Lung (tissue), 11 donors: ENCODE measurements at regions not wholly inside any gene's neighbourhood (a gene's known extent, or its start where the extent isn't known, plus 50 kb on each side); places are given as distances from the start of the nearest gene placed in this dataset.
A peak's percentile ranks its signal among the peaks of the same experiment; 100 is the strongest.
"Not testable (repeated sequence)": the region's sequence is repeated elsewhere in the genome, so short reads cannot be mapped to it uniquely, and the experiment has no call there.

Source experiments
- ATAC-seq: fragments of 200-7000 bp; cut with Tn5 transposase; one replicate; pipeline ENCODE4 v1.9.1; 2020; ENCODE audit warnings: moderate number of reproducible peaks; ENCODE audit not compliant: insufficient read depth, low FRiP score
- DNase-seq, 3 donors: peaks; one replicate each; pipeline ENCODE4 v3.0.0-alpha.2; 2013 to 2017
- H3K27ac ChIP-seq, 2 donors: one replicate each; pipeline ENCODE4 v1.5.1; 2013; ENCODE audit warnings: mild to moderate bottlenecking in 2 of 2, moderate library complexity in 2 of 2, control low read depth in 1 of 2, inconsistent platforms in 1 of 2, low read depth in 1 of 2, low read length in 1 of 2
- H3K27me3 ChIP-seq, 3 donors: one replicate each; pipeline ENCODE4 v1.5.1; 2013; ENCODE audit warnings: low read length in 2 of 3; ENCODE audit not compliant: control insufficient read depth in 3 of 3, insufficient read depth in 3 of 3
- H3K36me3 ChIP-seq, 4 donors: one replicate each; pipeline ENCODE4 v1.5.1; 2013; ENCODE audit warnings: low read length in 4 of 4, mild to moderate bottlenecking in 1 of 4, moderate library complexity in 1 of 4; ENCODE audit not compliant: control insufficient read depth in 4 of 4, insufficient read depth in 4 of 4
- H3K4me1 ChIP-seq, 5 donors: one replicate each; pipeline ENCODE4 v1.5.1; 2013; ENCODE audit warnings: low read length in 5 of 5, mild to moderate bottlenecking in 2 of 5, moderate library complexity in 1 of 5; ENCODE audit not compliant: control insufficient read depth in 5 of 5, insufficient read depth in 5 of 5
- H3K4me3 ChIP-seq: one replicate; pipeline ENCODE4 v1.5.1; 2013; ENCODE audit warnings: mild to moderate bottlenecking, control low read depth, moderate library complexity
- H3K9ac ChIP-seq, 2 donors: one replicate each; pipeline ENCODE4 v1.5.1; 2013; ENCODE audit warnings: low read length in 2 of 2, control low read depth in 1 of 2; ENCODE audit not compliant: insufficient read depth in 1 of 2
- H3K9me3 ChIP-seq, 4 donors: one replicate each; pipeline ENCODE4 v1.5.1; 2013; ENCODE audit warnings: low read length in 3 of 4, mild to moderate bottlenecking in 1 of 4, moderate library complexity in 1 of 4; ENCODE audit not compliant: control insufficient read depth in 4 of 4, insufficient read depth in 3 of 4
- CTCF ChIP-seq: IDR thresholded peaks from 2 replicates; pipeline ENCODE4 v1.5.1; 2012; ENCODE audit warnings: mild to moderate bottlenecking; ENCODE audit errors: control extremely low read depth, extremely low read depth
- WGBS, 2 donors: extraction: QIAGEN DNeasy Blood & Tissue Kit; methylation state at CpG; one replicate each; pipeline ENCODE4 v1.1.7; 2013; 5-methylcytosine and 5-hydroxymethylcytosine counted together
- donor health status: control.
- donor health status: control.
- donor health status: Bipolar disorder and iron deficiency.
- donor health status: healthy.
- donor health status: DM: yes; HTN: yes; CAD: no.

GRCh38 chr16:63880948-63881347 lies 1240.9 kb downstream of the CDH11 start:
- TF ChIP-seq CTCF: no peak
- H3K4me3 ChIP-seq: no peak overlapping the region
- no peaks in the 10 kb centered on the region for H3K9me3 ChIP-seq
- no peaks in the 10 kb centered on the region for H3K36me3 ChIP-seq
- H3K27ac ChIP-seq: no peak overlapping the region
- no peaks in the 10 kb centered on the region for H3K4me1 ChIP-seq
- ATAC-seq: no peak
- no peak overlapping the region for H3K9ac ChIP-seq
- WGBS, 2 donors: 97 to 99% methylated on average over 2 of the region's 2 CpGs
- H3K27me3 ChIP-seq: no peaks in the 10 kb centered on the region
- no peak for DNase-seq

- Histone ChIP-seq H3K36me3 (no peaks in the 10 kb centered on the region), H3K4me3 (no peak overlapping the region), H3K27me3 (no peaks in the 10 kb centered on the region), H3K27ac (no peak overlapping the region), H3K9me3 (no peaks in the 10 kb centered on the region), H3K9ac (no peak overlapping the region), H3K4me1 (no peaks in the 10 kb centered on the region)
- DNase-seq (no peak), ATAC-seq (no peak)
- TF ChIP-seq CTCF: no peak
- 74 to 79% methylated on average over 3 of the region's 3 CpGs for WGBS, 2 donors
Observed at GRCh38 chr16:63877401-63877800, 1244.5 kb downstream of the CDH11 start.

- ATAC-seq: no peak
Observed at GRCh38 chr16:63876103-63876502, 1245.8 kb downstream of the CDH11 start.

GRCh38 chr16:63860700-63861099 lies 1261.2 kb downstream of the CDH11 start:
- ATAC-seq: not testable (repeated sequence)

More at GRCh38 chr16:63876103-63876502, 1245.8 kb downstream of the CDH11 start:
- no peak overlapping the region for H3K9ac ChIP-seq
- no peak overlapping the region for H3K27ac ChIP-seq
- no peaks in the 10 kb centered on the region for H3K27me3 ChIP-seq
- no peaks in the 10 kb centered on the region for H3K9me3 ChIP-seq
- peak in 1 of 3 donors; percentile 15 for DNase-seq
- no peak overlapping the region for H3K4me3 ChIP-seq
- H3K36me3 ChIP-seq: no peaks in the 10 kb centered on the region
- no peak for TF ChIP-seq CTCF
- no peaks in the 10 kb centered on the region for H3K4me1 ChIP-seq

More at GRCh38 chr16:63860700-63861099, 1261.2 kb downstream of the CDH11 start:
- WGBS, 2 donors: 93 to 96% methylated on average over 20 of the region's 20 CpGs
- H3K4me3 ChIP-seq, DNase-seq, H3K9ac ChIP-seq, H3K27ac ChIP-seq, H3K27me3 ChIP-seq, H3K36me3 ChIP-seq, H3K9me3 ChIP-seq, H3K4me1 ChIP-seq: not testable (repeated sequence)
